Duodenal mucosa (tissue), 2 donors: ENCODE measurements at regions not wholly inside any gene's neighbourhood (a gene's known extent, or its start where the extent isn't known, plus 50 kb on each side); places are given as distances from the start of the nearest gene placed in this dataset.

Experiments used
- H3K27ac ChIP-seq: one replicate; pipeline ENCODE4 v1.7.0; 2013; ENCODE audit warnings: low read depth, low read length
- H3K27me3 ChIP-seq, 2 donors: one replicate each; pipeline ENCODE4 v1.7.0; 2013; ENCODE audit warnings: low read length in 2 of 2, control low read depth in 1 of 2; ENCODE audit not compliant: insufficient read depth in 2 of 2, control insufficient read depth in 1 of 2
- H3K36me3 ChIP-seq, 2 donors: one replicate each; pipeline ENCODE4 v1.7.0; 2013; ENCODE audit warnings: low read length in 2 of 2, control low read depth in 1 of 2; ENCODE audit not compliant: insufficient read depth in 2 of 2, control insufficient read depth in 1 of 2
- H3K4me1 ChIP-seq, 2 donors: one replicate each; pipeline ENCODE4 v1.7.0; 2013; ENCODE audit warnings: low read length in 2 of 2, control low read depth in 1 of 2; ENCODE audit not compliant: insufficient read depth in 2 of 2, control insufficient read depth in 1 of 2
- H3K4me3 ChIP-seq, 2 donors: one replicate each; pipeline ENCODE4 v1.7.0; 2013; ENCODE audit warnings: low read length in 2 of 2, low read depth in 1 of 2
- H3K9ac ChIP-seq, 2 donors: one replicate each; pipeline ENCODE4 v1.7.0; 2013; ENCODE audit warnings: low read length in 2 of 2, low read depth in 1 of 2
- H3K9me3 ChIP-seq, 2 donors: one replicate each; pipeline ENCODE4 v1.7.0; 2013; ENCODE audit warnings: low read length in 2 of 2, control low read depth in 1 of 2; ENCODE audit not compliant: control insufficient read depth in 1 of 2

GRCh38 chr14:99099051-99099787, 172.8 kb downstream of the BCL11B start:
- Histone ChIP-seq H3K9ac (no peak overlapping the region), H3K4me3 (no peak overlapping the region), H3K27me3 (no peaks in the 10 kb centered on the region), H3K4me1 (no peaks in the 10 kb centered on the region), H3K9me3 (no peaks in the 10 kb centered on the region), H3K27ac (no peak overlapping the region), H3K36me3 (no peaks in the 10 kb centered on the region)

GRCh38 chr14:99100497-99101270, 171.3 kb downstream of the BCL11B start:
- H3K4me1 ChIP-seq, result no peaks in the 10 kb centered on the region
- no peak overlapping the region for H3K4me3 ChIP-seq
- no peaks in the 10 kb centered on the region for H3K27me3 ChIP-seq
- no peak overlapping the region for H3K9ac ChIP-seq
- peaks cover 0 to 4% of the 10 kb centered on the region in 2 donors for H3K9me3 ChIP-seq
- H3K27ac ChIP-seq, result no peak overlapping the region
- H3K36me3 ChIP-seq, result no peaks in the 10 kb centered on the region

- Histone ChIP-seq H3K27ac (no peak overlapping the region), H3K9me3 (peaks cover 0 to 6% of the 10 kb centered on the region in 2 donors), H3K9ac (no peak overlapping the region), H3K36me3 (no peaks in the 10 kb centered on the region), H3K4me1 (no peaks in the 10 kb centered on the region), H3K27me3 (no peaks in the 10 kb centered on the region), H3K4me3 (no peak overlapping the region)
These were observed 170.0 kb downstream of the BCL11B start for GRCh38 chr14:99101855-99102461.

GRCh38 chr14:99116741-99117295, 155.2 kb downstream of the BCL11B start:
- Histone ChIP-seq H3K27me3 (peaks cover 0 to 6% of the 10 kb centered on the region in 2 donors), H3K4me1 (no peaks in the 10 kb centered on the region), H3K9ac (no peak overlapping the region), H3K27ac (no peak overlapping the region), H3K4me3 (no peak overlapping the region), H3K9me3 (no peaks in the 10 kb centered on the region), H3K36me3 (no peaks in the 10 kb centered on the region)

- no peaks in the 10 kb centered on the region for H3K4me1 ChIP-seq
- no peak overlapping the region for H3K4me3 ChIP-seq
- no peaks in the 10 kb centered on the region for H3K9me3 ChIP-seq
- H3K9ac ChIP-seq, result no peak overlapping the region
- no peak overlapping the region for H3K27ac ChIP-seq
- no peaks in the 10 kb centered on the region for H3K36me3 ChIP-seq
- H3K27me3 ChIP-seq, result peaks cover 0 to 6% of the 10 kb centered on the region in 2 donors
These were observed 154.3 kb downstream of the BCL11B start for GRCh38 chr14:99117671-99118045.

- no peak overlapping the region for H3K27ac ChIP-seq
- peaks cover 0 to 6% of the 10 kb centered on the region in 2 donors for H3K27me3 ChIP-seq
- H3K9ac ChIP-seq, result no peak overlapping the region
- no peak overlapping the region for H3K4me3 ChIP-seq
- no peaks in the 10 kb centered on the region for H3K36me3 ChIP-seq
- H3K4me1 ChIP-seq, result no peaks in the 10 kb centered on the region
- no peaks in the 10 kb centered on the region for H3K9me3 ChIP-seq
These were observed 153.8 kb downstream of the BCL11B start for GRCh38 chr14:99118046-99118721.

- Histone ChIP-seq H3K4me1 (no peaks in the 10 kb centered on the region), H3K9ac (no peak overlapping the region), H3K27me3 (peaks cover 0 to 6% of the 10 kb centered on the region in 2 donors), H3K9me3 (no peaks in the 10 kb centered on the region), H3K27ac (no peak overlapping the region), H3K4me3 (no peak overlapping the region), H3K36me3 (no peaks in the 10 kb centered on the region)
These were observed 153.1 kb downstream of the BCL11B start for GRCh38 chr14:99118946-99119345.
